Cardiac fibroblast (primary cell): ENCODE measurements at regions not wholly inside any gene's neighbourhood (a gene's known extent, or its start where the extent isn't known, plus 50 kb on each side); places are given as distances from the start of the nearest gene placed in this dataset.
A peak's percentile ranks its signal among the peaks of the same experiment; 100 is the strongest.

ENCODE experiments used
- DNase-seq, 2 donors: peaks; one replicate each; pipeline versions ENCODE4 v3.0.0 to v3.0.0-alpha.2; 2010; ENCODE audit warnings: low read depth in 2 of 2
- H3K4me3 ChIP-seq, 2 donors: replicated peaks in 1 of 2; 1 replicate in 1 of 2; 2 replicates in 1 of 2; pipeline ENCODE4 v1.5.1; 2011; ENCODE audit warnings: low read depth in 2 of 2, low read length in 2 of 2, mild to moderate bottlenecking in 2 of 2, moderate library complexity in 1 of 2
- CTCF ChIP-seq: IDR thresholded peaks from one replicate; pipeline ENCODE4 v1.5.1; 2011; ENCODE audit warnings: low read depth, mild to moderate bottlenecking, low read length, inconsistent platforms

DNA sequence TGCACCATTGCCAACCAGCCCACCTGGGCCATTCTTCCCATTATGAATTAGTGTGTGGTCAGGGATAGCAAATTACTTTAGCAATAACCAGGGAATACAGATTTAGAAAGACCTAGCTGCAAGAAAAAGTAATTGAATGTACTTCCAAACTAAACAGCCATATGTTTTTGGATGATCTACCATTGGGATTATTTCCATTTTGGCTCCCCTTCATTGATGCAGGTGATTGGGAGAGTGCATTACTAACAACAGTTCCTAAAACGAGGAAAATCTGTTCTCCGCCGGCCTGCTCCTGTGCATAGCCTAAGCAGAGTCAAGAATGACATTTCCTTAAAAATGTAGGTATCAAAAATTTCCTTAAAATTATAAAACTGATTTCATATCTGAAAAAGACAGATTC lies 58.5 kb downstream of the MAIP1 start:
- TF ChIP-seq CTCF = no peak
- no peak overlapping the region for H3K4me3 ChIP-seq

GRCh38 chr2:200021449-200022114 lies 66.2 kb downstream of the MAIP1 start:
- DNase-seq = no peak
- no peak for TF ChIP-seq CTCF
- no peak overlapping the region for H3K4me3 ChIP-seq

More for the DNA sequence above, 58.5 kb downstream of the MAIP1 start:
- DNase-seq = no peak

- no peak overlapping the region for H3K4me3 ChIP-seq
- no peak for DNase-seq
- TF ChIP-seq CTCF = no peak
Observed at GRCh38 chr2:200022511-200022910, 67.1 kb downstream of the MAIP1 start.

DNA sequence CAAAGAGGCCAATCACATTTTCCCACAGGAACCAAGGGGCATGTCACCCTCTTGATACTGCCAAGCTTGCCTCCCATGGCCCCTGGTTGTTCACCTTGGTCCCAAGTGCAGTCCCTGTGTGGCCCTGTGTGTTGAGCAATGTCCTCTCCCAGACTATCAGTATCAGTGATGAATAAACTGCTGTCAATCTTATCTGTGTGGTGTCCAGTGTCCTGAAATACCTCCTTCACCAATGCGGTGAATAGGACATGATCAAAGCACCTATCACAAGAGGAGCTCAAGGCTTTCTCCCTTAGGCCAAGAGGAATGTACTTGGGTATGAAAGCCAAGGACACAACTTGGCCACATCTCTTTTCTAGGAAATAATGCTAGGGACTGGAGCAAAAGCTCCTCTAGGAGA lies 68.2 kb downstream of the MAIP1 start:
- H3K4me3 ChIP-seq = no peak overlapping the region
- no peak for TF ChIP-seq CTCF
- DNase-seq = no peak

DNA sequence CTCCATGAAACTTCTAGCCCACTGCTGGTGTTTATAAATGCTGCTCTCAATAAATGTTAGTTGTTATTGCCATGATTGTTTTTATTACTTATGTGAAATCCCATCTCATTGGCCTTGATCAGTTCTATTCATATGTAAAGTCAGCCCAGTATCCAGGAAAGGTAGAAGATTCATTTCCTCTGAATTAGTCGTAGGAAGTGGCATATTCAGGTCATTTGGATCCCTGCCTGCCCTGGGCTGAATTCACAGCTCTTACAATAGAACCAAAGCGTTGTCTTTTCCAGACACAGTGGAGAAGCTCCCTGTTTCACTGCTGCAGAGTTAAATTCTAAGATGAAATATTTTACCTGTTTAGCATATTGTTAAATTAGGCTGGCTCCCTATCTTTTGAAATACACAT lies 70.3 kb downstream of the MAIP1 start:
- no peak for TF ChIP-seq CTCF
- no peak overlapping the region for H3K4me3 ChIP-seq
- DNase-seq = no peak

DNA sequence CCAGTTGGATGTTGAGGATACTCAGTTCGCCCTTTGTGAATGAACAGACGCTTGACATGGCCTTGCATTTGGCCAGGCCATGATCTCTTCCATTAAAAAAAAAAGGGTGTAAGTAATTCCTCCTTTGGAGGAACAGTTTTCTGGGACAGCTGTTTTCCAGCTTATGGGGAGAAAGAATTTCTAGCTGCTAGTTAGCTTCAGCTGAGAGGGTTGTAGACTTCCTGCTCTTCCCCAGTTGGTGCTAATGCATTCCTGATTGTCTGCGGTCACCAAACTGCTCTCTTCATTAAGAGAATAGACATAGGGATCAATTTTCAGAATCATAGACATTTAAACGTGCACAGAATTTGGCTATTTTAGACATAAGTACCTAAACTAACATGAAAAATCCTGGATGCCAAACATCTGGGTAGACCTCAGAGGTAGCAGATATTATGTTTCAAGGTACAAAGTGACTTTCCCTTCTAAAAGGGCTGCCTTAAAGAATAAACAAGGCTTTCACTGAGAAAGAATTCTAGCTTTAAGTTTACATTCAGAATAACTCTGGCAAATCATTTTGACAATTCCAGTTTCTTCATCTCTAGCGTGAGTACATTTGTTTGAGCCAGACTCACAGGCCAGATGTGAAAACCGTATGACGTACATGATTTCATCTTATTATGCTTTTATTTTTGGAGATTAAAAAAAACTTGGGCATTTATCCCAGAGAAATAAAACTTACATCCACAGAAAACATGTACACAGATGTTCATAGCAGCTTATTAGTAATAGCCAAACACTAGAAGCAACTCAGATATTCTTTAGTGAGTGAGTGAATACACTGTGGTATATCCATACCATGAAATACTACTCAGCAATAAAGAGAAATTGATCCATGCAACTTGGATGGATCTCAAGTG lies 71.2 kb downstream of the MAIP1 start:
- TF ChIP-seq CTCF = no peak
- no peak overlapping the region for H3K4me3 ChIP-seq

More for the DNA sequence above, 71.2 kb downstream of the MAIP1 start:
- peak; percentile 6 to 36 for DNase-seq
